WTC11 (cell line): ENCODE measurements at regions not wholly inside any gene's neighbourhood (a gene's known extent, or its start where the extent isn't known, plus 50 kb on each side); places are given as distances from the start of the nearest gene placed in this dataset.

Experiments used
- AFF4 ChIP-seq: sonication (generic); formaldehyde crosslinking; IDR thresholded peaks from 2 replicates; pipeline ENCODE4 v1.8.1; 2023; ENCODE audit warnings: mild to moderate bottlenecking, missing genetic modification reagents, borderline replicate concordance
- ATF1 ChIP-seq: sonication (generic); formaldehyde crosslinking; IDR thresholded peaks from 2 replicates; pipeline ENCODE4 v1.8.1; 2023; ENCODE audit warnings: mild to moderate bottlenecking, moderate library complexity, missing genetic modification reagents
- CTCF ChIP-seq: fragments of 200-600 bp; IDR thresholded peaks from 2 replicates; pipeline ENCODE4 v1.8.0; 2022; ENCODE audit warnings: antibody characterized with exemption
- ELF4 ChIP-seq: sonication (generic); formaldehyde crosslinking; IDR thresholded peaks from 2 replicates; pipeline ENCODE4 v1.8.1; 2022; ENCODE audit warnings: low read depth, mild to moderate bottlenecking, moderate library complexity, missing genetic modification reagents
- NFE2L1 ChIP-seq: sonication (generic); formaldehyde crosslinking; IDR thresholded peaks from 2 replicates; pipeline ENCODE4 v1.8.1; 2023; ENCODE audit warnings: missing genetic modification reagents
- OVOL2 ChIP-seq: fragments of 250-450 bp; sonication (Bioruptor Pico); IDR thresholded peaks from 2 replicates; pipeline ENCODE4 v1.9.0; 2021; ENCODE audit warnings: mild to moderate bottlenecking, borderline replicate concordance
- ZNF512 ChIP-seq: sonication (generic); formaldehyde crosslinking; IDR thresholded peaks from 2 replicates; pipeline ENCODE4 v1.8.1; 2022; ENCODE audit warnings: missing genetic modification reagents, borderline replicate concordance
- TF ChIP-seq, protein P1 (sequence below): sonication (generic); formaldehyde crosslinking; IDR thresholded peaks from 2 replicates; pipeline ENCODE4 v1.8.0; 2022; ENCODE audit warnings: mild to moderate bottlenecking, missing genetic modification reagents

- TF ChIP-seq NFE2L1 (CRISPR knock-in tag) (no peak), ATF1 (CRISPR knock-in tag) (no peak), ZNF512 (CRISPR knock-in tag) (no peak), CTCF (no peak), OVOL2 (no peak), AFF4 (no peak), ELF4 (CRISPR knock-in tag) (no peak)
- TF ChIP-seq, protein P1, sequence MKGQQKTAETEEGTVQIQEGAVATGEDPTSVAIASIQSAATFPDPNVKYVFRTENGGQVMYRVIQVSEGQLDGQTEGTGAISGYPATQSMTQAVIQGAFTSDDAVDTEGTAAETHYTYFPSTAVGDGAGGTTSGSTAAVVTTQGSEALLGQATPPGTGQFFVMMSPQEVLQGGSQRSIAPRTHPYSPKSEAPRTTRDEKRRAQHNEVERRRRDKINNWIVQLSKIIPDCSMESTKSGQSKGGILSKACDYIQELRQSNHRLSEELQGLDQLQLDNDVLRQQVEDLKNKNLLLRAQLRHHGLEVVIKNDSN (CRISPR knock-in tag) = no peak
Measured at GRCh38 chr5:145554399-145554798, 280.7 kb downstream of the PRELID2 start.
